Keratinocyte (primary cell): ENCODE measurements at regions not wholly inside any gene's neighbourhood (a gene's known extent, or its start where the extent isn't known, plus 50 kb on each side); places are given as distances from the start of the nearest gene placed in this dataset.
"Not testable (repeated sequence)": the region's sequence is repeated elsewhere in the genome, so short reads cannot be mapped to it uniquely, and the experiment has no call there.

ENCODE experiments used
- DNase-seq: peaks from one replicate; pipeline ENCODE4 v3.0.0-alpha.2; 2011; ENCODE audit warnings: low read depth, missing footprints, low spot score
- FAIRE-seq: peaks from 2 replicates; lab custom pipeline; 2011; peaks lifted over from hg19 to GRCh38; lab: Jason Lieb, UNC
- H2AFZ ChIP-seq: 2 replicates; pipeline ENCODE4 v1.6.0; 2012; ENCODE audit warnings: low read length, control low read depth, inconsistent platforms; ENCODE audit not compliant: control insufficient read depth
- H3K27ac ChIP-seq: 2 replicates; pipeline ENCODE4 v1.5.1; 2011; ENCODE audit warnings: low read length; ENCODE audit not compliant: control insufficient read depth, insufficient read depth
- H3K27me3 ChIP-seq: 3 replicates; pipeline ENCODE4 v1.6.0; 2011; ENCODE audit warnings: low read length; ENCODE audit not compliant: control insufficient read depth, insufficient read depth; ENCODE audit errors: extremely low read depth
- H3K36me3 ChIP-seq, 2 experiments: 2 replicates in 1 of 2; 3 replicates in 1 of 2; pipeline ENCODE4 v1.5.1; 2011; ENCODE audit warnings: low read length in 2 of 2, mild to moderate bottlenecking in 1 of 2; ENCODE audit not compliant: control insufficient read depth in 2 of 2, insufficient read depth in 2 of 2; ENCODE audit errors: extremely low read depth in 1 of 2
- H3K4me1 ChIP-seq: 3 replicates; pipeline ENCODE4 v1.5.1; 2011; ENCODE audit warnings: low read length; ENCODE audit not compliant: control insufficient read depth, insufficient read depth; ENCODE audit errors: extremely low read depth
- H3K4me2 ChIP-seq: 3 replicates; pipeline ENCODE4 v1.6.0; 2011; ENCODE audit warnings: low read depth, low read length; ENCODE audit not compliant: control insufficient read depth, insufficient read depth; ENCODE audit errors: extremely low read depth
- H3K4me3 ChIP-seq, 3 experiments: fragments of 200-600 bp in 1 of 3; sonication (generic) in 1 of 3; 2 replicates in 2 of 3; 3 replicates in 1 of 3; pipeline ENCODE4 v1.5.1; 2011 to 2016; ENCODE audit warnings: low read length in 3 of 3, mild to moderate bottlenecking in 3 of 3, control low read depth in 2 of 3, inconsistent platforms in 1 of 3, low read depth in 1 of 3, mixed read lengths in 1 of 3, mixed run types in 1 of 3, moderate library complexity in 1 of 3; ENCODE audit not compliant: control insufficient read depth in 2 of 3, insufficient read depth in 2 of 3; ENCODE audit errors: extremely low read depth in 1 of 3
- H3K79me2 ChIP-seq: 2 replicates; pipeline ENCODE4 v1.6.0; 2012; ENCODE audit warnings: low read length; ENCODE audit not compliant: control insufficient read depth, insufficient read depth
- H3K9ac ChIP-seq: 3 replicates; pipeline ENCODE4 v1.6.0; 2011; ENCODE audit warnings: low read length; ENCODE audit not compliant: control insufficient read depth, insufficient read depth; ENCODE audit errors: extremely low read depth
- H3K9me1 ChIP-seq: 3 replicates; pipeline ENCODE4 v1.6.0; 2011; ENCODE audit warnings: low read length; ENCODE audit not compliant: control insufficient read depth, insufficient read depth; ENCODE audit errors: extremely low read depth
- H3K9me3 ChIP-seq: 2 replicates; pipeline ENCODE4 v1.5.1; 2012; ENCODE audit warnings: low read depth, low read length; ENCODE audit not compliant: control insufficient read depth
- H4K20me1 ChIP-seq: 3 replicates; pipeline ENCODE4 v1.6.0; 2011; ENCODE audit warnings: low read length; ENCODE audit not compliant: control insufficient read depth, insufficient read depth; ENCODE audit errors: extremely low read depth
- EZH2 ChIP-seq: IDR thresholded peaks from one replicate; pipeline ENCODE4 v1.6.1; 2012; ENCODE audit warnings: inconsistent platforms, mild to moderate bottlenecking, low read length, moderate library complexity
- dilution Hi-C: fragments of 300-500 bp; cut with MboI; formaldehyde crosslinking; loops from one replicate; pipeline ENCODE4 v1.7.0; 2020; ENCODE audit warnings: low sequenced_read_pairs; ENCODE audit not compliant: extremely low pct_ligation_motif_present
- TF ChIP-seq, protein P1 (sequence below), 3 experiments: IDR thresholded peaks in 1 of 3; conservative IDR thresholded peaks in 1 of 3; optimal IDR thresholded peaks in 1 of 3; 2 replicates in 2 of 3; 3 replicates in 1 of 3; pipeline versions ENCODE3 to v1.5.1; 2011; ENCODE audit warnings: low read length in 3 of 3, mild to moderate bottlenecking in 3 of 3, moderate library complexity in 2 of 3, control low read depth in 1 of 3, inconsistent platforms in 1 of 3; ENCODE audit not compliant: insufficient read depth in 2 of 3; ENCODE audit errors: extremely low read depth in 1 of 3

DNA sequence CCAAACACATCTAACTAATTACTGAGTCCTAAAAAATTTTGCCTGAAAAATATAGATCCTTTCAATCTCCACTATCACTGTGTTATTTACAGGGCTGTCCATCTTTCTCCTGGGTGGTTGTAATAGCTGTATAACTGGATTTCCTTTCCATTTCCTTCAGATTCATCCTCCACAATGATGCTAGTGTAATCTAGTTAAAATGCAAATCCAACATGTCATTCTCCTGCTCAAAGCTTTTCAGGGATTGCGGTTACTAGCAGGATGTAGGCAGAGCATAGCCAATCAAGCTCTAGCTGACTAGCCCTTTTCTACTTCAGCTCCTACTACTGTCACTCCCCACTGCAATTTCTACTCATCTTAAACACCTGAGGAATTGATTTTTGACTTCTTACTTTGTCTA is 283.0 kb downstream of the RAB38 start:
- no peaks in the 10 kb centered on the region for H3K36me3 ChIP-seq
- no peak overlapping the region for H3K4me2 ChIP-seq
- no peaks in the 10 kb centered on the region for H3K9me3 ChIP-seq
- H3K9me1 ChIP-seq: no peaks in the 10 kb centered on the region
- no peak overlapping the region for H3K27ac ChIP-seq
- no peak overlapping the region for H2AFZ ChIP-seq
- no peak overlapping the region for H3K4me3 ChIP-seq
- dilution Hi-C loops: no loop called here
- no peaks in the 10 kb centered on the region for H3K27me3 ChIP-seq
- no peaks in the 10 kb centered on the region for H3K4me1 ChIP-seq
- DNase-seq (no peak), FAIRE-seq (no peak)
- TF ChIP-seq, protein P1, sequence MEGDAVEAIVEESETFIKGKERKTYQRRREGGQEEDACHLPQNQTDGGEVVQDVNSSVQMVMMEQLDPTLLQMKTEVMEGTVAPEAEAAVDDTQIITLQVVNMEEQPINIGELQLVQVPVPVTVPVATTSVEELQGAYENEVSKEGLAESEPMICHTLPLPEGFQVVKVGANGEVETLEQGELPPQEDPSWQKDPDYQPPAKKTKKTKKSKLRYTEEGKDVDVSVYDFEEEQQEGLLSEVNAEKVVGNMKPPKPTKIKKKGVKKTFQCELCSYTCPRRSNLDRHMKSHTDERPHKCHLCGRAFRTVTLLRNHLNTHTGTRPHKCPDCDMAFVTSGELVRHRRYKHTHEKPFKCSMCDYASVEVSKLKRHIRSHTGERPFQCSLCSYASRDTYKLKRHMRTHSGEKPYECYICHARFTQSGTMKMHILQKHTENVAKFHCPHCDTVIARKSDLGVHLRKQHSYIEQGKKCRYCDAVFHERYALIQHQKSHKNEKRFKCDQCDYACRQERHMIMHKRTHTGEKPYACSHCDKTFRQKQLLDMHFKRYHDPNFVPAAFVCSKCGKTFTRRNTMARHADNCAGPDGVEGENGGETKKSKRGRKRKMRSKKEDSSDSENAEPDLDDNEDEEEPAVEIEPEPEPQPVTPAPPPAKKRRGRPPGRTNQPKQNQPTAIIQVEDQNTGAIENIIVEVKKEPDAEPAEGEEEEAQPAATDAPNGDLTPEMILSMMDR (optimal IDR thresholded peaks at IDR 0.05 in 1 of 3, IDR thresholded peaks at IDR 0.05 in 1 of 3, conservative IDR thresholded peaks at IDR 0.05 in 1 of 3; ENCODE audit: extremely low read depth in 1 of 3, insufficient read depth in 2 of 3, low read length in 3 of 3): no peak
- no peak for TF ChIP-seq EZH2
- no peak overlapping the region for H3K9ac ChIP-seq
- no peaks in the 10 kb centered on the region for H3K79me2 ChIP-seq
- H4K20me1 ChIP-seq: no peaks in the 10 kb centered on the region

DNA sequence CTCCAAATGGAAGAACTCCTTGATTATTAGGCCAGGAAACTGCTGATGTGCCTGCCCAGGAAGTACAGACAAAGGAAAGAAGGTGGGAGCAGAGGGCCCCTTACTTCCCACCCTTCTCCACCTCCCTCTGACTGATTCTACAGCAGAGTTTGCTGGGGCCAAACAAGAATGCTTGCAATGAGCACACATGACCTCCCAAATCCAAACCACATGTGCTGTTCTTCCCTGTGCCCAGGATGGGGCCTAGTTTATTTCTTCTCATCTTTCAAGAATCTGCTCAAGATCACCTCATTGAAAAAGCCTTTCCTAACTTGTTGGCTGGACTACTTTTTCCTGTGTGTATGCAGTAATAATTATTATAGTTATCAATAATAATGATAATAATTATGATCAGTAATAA is 286.1 kb downstream of the RAB38 start:
- H3K9ac ChIP-seq: no peak overlapping the region
- no peaks in the 10 kb centered on the region for H3K4me1 ChIP-seq
- no peak overlapping the region for H3K27ac ChIP-seq
- dilution Hi-C loops: no loop called here
- no peaks in the 10 kb centered on the region for H3K27me3 ChIP-seq
- H4K20me1 ChIP-seq: no peaks in the 10 kb centered on the region
- H3K9me3 ChIP-seq: no peaks in the 10 kb centered on the region
- H3K36me3 ChIP-seq: no peaks in the 10 kb centered on the region
- H3K4me2 ChIP-seq: no peak overlapping the region
- DNase-seq (no peak), FAIRE-seq (no peak)
- TF ChIP-seq, protein P1 (optimal IDR thresholded peaks at IDR 0.05 in 1 of 3, IDR thresholded peaks at IDR 0.05 in 1 of 3, conservative IDR thresholded peaks at IDR 0.05 in 1 of 3; ENCODE audit: extremely low read depth in 1 of 3, insufficient read depth in 2 of 3, low read length in 3 of 3): no peak
- no peak for TF ChIP-seq EZH2
- no peak overlapping the region for H2AFZ ChIP-seq
- no peak overlapping the region for H3K4me3 ChIP-seq
- no peaks in the 10 kb centered on the region for H3K9me1 ChIP-seq
- no peaks in the 10 kb centered on the region for H3K79me2 ChIP-seq

DNA sequence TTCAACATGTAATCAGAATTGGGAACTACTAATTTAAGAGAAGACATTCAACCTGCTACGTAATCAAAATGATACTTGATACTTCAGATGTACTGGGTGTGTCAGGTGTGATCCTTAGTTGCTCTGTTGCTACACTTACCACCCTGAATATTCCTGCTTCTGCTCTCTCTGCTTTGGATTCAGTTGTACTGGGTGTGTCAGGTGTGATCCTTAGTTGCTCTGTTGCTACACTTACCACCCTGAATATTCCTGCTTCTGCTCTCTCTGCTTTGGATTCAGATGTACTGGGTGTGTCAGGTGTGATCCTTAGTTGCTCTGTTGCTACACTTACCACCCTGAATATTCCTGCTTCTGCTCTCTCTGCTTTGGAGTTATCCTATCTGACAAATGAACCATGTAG is 290.2 kb downstream of the RAB38 start:
- dilution Hi-C loops, H3K9ac ChIP-seq, H3K79me2 ChIP-seq, FAIRE-seq, H3K27ac ChIP-seq, DNase-seq, H3K9me3 ChIP-seq, H3K4me2 ChIP-seq, H3K4me1 ChIP-seq, H3K4me3 ChIP-seq, H4K20me1 ChIP-seq, H3K27me3 ChIP-seq, H3K36me3 ChIP-seq, H2AFZ ChIP-seq, H3K9me1 ChIP-seq: not testable (repeated sequence)
